ENCODE measurements at regions not wholly inside any gene's neighbourhood (a gene's known extent, or its start where the extent isn't known, plus 50 kb on each side); places are given as distances from the start of the nearest gene placed in this dataset.

DNA sequence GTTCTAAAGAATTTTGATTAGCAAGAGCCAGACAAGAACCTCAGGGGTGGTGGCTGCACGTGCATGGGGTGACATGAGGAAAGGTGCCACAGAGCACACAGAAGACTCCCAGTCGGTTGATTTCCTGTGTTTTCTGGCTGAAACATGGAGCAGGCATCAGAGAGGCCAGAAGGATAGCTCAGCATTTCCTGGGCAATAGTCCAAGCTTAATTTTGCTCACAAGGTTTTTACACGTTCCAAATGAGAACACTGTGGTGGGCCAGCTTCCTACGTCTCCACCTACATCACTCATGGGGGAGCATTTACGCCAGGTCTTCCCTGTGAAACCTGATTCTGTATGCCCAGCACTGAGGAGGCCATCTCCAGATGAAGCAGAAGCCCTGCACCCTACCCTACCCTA is 212.5 kb upstream of the CLNK start:
- TF ChIP-seq, protein P1, sequence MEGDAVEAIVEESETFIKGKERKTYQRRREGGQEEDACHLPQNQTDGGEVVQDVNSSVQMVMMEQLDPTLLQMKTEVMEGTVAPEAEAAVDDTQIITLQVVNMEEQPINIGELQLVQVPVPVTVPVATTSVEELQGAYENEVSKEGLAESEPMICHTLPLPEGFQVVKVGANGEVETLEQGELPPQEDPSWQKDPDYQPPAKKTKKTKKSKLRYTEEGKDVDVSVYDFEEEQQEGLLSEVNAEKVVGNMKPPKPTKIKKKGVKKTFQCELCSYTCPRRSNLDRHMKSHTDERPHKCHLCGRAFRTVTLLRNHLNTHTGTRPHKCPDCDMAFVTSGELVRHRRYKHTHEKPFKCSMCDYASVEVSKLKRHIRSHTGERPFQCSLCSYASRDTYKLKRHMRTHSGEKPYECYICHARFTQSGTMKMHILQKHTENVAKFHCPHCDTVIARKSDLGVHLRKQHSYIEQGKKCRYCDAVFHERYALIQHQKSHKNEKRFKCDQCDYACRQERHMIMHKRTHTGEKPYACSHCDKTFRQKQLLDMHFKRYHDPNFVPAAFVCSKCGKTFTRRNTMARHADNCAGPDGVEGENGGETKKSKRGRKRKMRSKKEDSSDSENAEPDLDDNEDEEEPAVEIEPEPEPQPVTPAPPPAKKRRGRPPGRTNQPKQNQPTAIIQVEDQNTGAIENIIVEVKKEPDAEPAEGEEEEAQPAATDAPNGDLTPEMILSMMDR (IDR thresholded peaks at IDR 0.05; ENCODE audit: insufficient read depth, low read length): no peak
- TF ChIP-seq, protein P2, sequence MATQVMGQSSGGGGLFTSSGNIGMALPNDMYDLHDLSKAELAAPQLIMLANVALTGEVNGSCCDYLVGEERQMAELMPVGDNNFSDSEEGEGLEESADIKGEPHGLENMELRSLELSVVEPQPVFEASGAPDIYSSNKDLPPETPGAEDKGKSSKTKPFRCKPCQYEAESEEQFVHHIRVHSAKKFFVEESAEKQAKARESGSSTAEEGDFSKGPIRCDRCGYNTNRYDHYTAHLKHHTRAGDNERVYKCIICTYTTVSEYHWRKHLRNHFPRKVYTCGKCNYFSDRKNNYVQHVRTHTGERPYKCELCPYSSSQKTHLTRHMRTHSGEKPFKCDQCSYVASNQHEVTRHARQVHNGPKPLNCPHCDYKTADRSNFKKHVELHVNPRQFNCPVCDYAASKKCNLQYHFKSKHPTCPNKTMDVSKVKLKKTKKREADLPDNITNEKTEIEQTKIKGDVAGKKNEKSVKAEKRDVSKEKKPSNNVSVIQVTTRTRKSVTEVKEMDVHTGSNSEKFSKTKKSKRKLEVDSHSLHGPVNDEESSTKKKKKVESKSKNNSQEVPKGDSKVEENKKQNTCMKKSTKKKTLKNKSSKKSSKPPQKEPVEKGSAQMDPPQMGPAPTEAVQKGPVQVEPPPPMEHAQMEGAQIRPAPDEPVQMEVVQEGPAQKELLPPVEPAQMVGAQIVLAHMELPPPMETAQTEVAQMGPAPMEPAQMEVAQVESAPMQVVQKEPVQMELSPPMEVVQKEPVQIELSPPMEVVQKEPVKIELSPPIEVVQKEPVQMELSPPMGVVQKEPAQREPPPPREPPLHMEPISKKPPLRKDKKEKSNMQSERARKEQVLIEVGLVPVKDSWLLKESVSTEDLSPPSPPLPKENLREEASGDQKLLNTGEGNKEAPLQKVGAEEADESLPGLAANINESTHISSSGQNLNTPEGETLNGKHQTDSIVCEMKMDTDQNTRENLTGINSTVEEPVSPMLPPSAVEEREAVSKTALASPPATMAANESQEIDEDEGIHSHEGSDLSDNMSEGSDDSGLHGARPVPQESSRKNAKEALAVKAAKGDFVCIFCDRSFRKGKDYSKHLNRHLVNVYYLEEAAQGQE (IDR thresholded peaks at IDR 0.05; ENCODE audit: insufficient replicate concordance, low read depth): no peak
- TF ChIP-seq POLR2AphosphoS5 (IDR thresholded peaks at IDR 0.05; ENCODE audit: low read depth) (no peak), SPI1 (IDR thresholded peaks at IDR 0.05; ENCODE audit: borderline replicate concordance, low read depth) (no peak), GABPA (IDR thresholded peaks at IDR 0.05; ENCODE audit: low read depth) (no peak)
